EL (cell line): ENCODE measurements at regions not wholly inside any gene's neighbourhood (a gene's known extent, or its start where the extent isn't known, plus 50 kb on each side); places are given as distances from the start of the nearest gene placed in this dataset.
"Not testable (repeated sequence)": the region's sequence is repeated elsewhere in the genome, so short reads cannot be mapped to it uniquely, and the experiment has no call there.

Experiments
- DNase-seq: peaks from one replicate; pipeline ENCODE4 v3.0.0-alpha.2; 2016

DNA sequence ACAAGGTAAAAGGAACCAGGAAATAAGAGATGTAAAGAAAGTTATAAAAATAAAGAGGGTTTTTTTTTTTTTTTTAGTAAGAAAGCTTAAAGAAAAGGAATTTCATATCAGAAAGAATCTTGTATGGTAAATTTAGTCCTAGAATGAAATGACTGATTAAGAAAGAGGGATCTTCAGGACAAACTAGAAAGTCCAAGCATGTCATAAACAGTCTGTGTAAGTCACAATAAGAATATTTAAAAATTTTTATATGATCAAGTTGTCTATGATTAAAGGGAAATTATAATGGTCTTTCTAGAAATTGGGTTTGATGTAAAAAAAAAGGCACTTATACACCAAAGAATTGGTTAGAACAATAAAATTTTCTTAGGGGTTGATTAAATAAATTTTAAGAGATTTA is 289.5 kb downstream of the XPNPEP1 start:
- DNase-seq = no peak

DNA sequence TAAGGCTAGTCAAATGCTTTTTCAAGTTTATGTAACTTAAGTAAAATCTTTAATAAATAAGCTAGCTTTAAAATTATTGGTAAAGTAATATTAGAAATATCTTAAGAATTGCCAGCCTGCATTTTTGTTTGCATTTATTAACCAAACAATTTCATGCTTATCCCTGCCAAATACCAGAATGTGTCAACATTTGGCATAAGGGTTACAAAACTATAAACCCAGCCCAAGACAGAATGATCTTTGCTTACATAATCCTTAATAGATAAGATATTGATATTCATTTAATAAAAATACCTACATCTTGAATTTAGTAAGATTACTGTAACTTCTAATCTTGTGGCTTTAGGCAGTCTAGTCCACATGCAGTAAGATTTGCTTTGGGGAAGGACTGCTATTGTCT is 290.3 kb downstream of the XPNPEP1 start:
- DNase-seq = not testable (repeated sequence)

DNA sequence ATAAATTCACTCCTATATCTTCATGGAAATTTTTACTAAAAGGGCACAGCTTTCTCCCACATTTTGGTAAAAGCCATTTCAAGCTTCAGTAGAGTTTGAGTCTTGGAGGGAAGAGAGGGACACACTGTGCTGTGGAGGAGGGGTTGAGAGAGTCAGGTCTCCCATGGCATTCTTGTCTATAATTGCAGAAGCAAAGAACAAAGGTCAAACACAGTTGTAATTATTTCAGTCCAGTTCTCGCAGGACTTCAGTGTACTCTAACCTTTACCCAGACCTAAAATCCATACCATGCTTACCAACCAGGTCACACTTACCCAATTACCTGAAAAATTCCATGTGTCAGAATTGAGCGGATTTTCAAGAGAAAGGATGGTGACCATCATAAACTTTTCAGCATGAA is 298.4 kb downstream of the XPNPEP1 start:
- no peak for DNase-seq

DNA sequence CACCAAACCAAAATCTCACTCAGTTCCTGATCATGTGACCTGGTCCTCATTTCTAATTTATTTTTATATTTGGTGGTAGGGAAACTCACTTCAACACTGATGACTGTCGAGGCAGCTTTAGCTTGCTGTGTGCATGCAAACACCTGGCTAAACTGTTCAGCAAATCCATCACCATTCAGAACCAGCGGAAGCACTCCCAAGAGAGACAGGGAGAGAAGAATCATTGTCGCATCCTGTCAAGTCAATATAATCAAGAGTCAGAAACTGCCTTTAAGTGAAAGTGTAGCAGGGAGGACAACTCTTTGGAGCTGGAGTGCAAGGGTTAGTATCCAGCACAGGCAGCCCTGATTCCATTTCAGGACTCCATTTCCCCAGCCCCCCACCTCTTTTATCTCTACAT is 300.7 kb downstream of the XPNPEP1 start:
- DNase-seq = no peak

DNA sequence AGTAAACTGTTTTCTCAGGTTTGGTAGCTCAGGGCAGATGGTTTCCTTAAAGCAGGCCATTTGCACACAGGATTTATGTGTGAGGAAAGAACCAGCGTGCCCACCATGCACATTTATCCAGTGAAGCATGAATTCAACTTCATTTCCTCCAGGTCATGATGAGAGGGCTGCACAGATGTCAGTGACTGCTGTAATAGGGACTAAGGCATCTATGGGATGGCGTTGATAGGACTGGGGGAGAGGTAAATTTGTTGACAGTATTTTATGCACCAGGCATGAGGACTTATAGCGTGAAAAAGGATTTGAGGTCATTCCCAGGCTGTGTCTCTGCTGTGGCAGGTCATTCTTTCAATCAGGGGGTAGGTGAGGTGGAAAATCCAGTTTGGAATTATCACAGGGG is 302.9 kb downstream of the XPNPEP1 start:
- no peak for DNase-seq

DNA sequence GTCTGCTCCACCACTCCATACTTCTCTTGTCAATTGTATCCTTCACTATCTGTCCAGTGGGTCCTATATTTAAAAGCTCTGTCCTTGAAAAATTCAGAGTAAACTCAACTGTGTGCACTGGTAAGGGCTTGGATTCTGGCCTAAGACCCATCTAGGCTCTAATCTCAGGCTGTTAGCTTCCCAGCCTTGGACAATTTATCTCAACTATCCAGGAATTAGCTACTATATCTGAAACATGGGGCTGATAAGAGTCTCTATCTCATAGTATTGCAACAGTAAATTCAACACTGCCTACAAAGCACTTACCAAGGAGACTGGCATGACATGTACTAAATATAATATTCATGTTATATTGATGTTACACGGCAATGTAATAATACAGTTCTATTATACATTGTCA is 303.4 kb downstream of the XPNPEP1 start:
- no peak for DNase-seq

DNA sequence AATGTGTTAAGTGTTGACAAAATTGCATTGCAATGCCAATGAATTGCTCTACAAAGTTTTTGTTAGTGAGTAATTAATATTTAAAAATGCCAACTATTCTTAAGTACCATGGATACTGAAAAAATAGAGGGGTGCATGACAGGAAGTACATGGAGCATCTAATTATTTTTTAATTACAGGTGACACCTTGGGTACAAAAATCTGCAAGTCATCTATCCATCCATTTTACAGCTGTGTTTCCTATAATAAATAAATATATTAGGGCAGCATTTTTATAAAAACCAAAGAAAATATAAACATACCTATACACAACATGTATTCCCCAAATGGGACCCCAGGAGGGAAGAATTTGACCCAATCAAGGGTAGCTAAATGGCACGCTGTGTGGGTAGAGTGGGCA is 304.6 kb downstream of the XPNPEP1 start:
- no peak for DNase-seq

DNA sequence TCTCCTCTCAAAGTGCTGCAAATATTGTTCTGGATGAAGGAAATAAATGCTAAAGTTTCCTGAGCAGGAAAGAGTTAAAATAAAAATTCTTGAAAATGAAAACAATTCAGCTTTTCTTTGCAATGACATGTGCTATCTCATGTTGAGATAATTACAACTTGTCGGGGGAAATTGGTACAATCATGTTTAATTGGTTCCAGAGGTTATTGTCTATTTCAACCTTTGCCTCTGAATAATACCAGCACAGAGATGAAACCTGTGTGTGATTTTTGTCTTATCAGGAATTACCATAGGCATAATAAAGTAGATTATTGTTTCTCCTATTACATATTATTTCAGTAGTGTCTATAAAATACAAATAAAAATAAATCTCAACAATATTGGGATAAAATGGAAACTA is 305.0 kb downstream of the XPNPEP1 start:
- DNase-seq = no peak

DNA sequence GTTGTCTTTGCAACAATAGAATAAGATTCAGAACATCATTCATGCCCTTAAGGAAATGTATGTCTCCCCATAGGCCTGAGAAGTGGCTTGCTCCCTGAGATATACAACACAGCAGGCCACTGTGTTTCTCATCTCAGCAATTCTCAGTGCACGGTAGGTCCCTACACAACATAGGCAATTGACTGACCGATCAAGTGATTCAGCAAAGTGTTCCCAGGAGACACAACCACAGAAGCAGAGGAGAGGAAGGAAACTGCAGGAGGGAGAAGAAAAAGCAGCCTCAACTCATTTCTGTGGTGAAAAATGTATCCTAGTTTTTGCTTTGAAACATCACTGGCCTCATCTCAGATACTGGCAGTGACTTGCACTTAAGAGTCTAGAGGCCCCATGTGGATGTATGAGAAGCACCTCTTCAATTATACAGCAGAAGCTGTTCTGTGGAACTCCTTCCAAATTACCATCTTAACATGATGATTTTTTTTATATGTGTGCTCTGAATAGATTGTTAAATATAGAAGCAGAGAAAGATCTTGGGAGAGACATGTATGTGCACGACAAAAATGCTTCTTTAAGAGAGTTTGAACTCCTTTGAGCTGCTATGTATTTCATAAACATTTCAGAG is 306.8 kb downstream of the XPNPEP1 start:
- DNase-seq = no peak

DNA sequence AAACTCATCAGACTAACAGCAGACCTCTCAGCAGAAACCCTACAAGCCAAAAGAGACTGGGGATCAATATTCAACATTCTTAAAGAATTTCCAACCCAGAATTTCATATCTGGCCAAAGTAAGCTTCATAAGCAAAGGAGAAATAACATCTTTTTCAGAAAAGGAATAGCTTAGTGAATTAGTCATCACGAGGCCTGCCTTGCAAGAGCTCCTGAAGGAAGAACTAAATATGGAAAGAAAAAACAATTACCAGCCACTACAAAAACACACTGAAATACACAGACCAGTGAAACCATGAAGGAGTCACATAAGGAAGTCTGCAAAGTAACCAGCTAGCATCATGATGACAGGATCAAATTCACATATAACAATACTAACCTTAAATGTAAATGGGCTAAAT is 328.0 kb downstream of the XPNPEP1 start:
- DNase-seq = peak; percentile 48

DNA sequence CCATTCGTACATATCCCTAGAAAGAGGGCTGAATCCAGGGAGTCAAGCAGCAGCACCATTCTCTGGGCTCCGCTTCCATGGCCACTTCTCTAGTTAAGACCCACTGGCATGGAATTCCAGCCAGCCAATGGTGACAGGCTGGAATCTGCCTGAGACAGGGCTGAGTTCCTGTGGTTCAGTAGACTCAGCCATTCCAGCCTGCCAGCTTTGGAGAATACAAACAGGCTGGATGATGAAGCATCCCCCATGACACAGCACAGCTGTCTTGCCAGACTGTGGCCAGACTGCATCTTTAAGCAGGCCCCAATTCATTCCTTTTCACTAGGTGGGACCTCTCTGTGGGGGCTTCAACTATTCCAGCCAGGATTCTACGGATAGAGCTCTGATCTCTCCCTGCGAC is 329.6 kb downstream of the XPNPEP1 start:
- DNase-seq = peak; percentile 61

DNA sequence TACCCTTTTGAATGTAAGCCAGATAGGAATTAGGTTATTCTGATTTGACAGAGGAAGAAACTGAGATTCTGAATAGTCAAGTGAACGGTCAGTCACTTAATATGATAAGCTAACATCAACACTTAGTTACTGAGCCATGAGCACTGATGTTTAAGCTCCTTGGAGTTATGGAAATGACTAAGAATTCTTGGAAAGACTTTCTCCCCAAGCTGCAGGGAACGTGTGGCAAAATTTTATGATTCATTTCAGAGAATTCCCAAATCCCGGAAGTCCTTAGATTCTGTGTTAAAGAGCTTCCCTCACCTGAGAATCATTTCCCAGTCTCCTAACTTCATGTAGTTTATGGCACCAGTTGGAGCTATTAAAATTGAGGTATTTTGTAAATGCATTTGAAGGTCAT is 330.9 kb downstream of the XPNPEP1 start:
- DNase-seq = peak; percentile 55

DNA sequence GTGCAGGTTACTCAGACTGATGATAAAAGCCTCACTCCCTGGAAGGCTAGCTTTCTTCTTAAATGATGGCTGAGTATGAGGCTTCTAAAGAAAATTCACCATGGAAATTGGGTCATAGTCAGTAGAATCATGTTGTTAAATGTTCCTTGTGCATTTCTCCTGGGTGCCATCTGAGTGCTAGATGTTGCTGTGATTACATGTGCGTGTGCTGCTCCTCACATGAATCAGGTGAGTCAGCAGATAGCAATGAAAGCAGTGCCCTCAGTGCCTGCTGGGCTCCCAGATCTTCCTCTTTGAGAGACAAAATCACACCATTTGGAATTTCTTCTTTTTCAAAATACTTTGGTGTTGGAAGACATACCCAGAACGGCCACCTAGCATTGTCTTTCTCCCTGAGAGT is 331.7 kb downstream of the XPNPEP1 start:
- DNase-seq = peak; percentile 63

DNA sequence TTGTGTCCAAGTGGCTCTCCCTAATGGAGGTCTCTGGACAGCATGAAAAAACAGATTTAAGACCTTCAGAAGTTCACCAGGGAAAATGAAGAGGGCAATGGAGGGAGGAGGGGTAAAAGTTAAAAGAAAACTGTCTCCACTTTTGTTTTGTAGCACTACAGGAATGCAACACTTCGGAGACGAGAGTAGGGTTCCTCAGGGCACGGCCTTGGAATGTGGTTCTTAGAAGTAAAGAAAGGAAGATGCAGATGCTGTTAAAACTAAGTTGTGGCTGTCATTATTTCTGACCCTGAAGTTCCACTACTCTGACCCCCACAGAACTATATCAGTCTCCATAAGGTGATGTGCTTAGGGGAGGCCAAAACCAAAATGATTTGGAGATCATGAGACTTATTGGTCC is 335.1 kb downstream of the XPNPEP1 start:
- DNase-seq = no peak

DNA sequence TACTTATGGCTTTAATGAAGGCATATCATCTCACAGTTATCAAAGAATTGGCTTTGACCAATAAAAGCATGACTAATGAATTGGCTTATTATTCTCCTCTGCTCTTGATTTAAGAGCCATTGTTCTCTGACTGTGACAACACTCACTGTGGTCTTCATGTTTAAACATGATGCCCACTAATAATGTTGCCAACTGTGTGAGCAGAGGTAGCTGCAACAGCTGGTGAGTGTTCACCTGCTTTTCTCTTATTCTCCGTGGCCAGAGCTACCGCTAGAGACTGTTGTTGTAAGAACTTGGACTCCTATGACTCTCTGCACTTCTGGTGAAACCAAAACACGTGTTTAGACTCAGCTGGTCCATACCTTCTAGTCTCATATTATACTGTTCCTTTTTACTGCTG is 335.9 kb downstream of the XPNPEP1 start:
- DNase-seq = no peak

DNA sequence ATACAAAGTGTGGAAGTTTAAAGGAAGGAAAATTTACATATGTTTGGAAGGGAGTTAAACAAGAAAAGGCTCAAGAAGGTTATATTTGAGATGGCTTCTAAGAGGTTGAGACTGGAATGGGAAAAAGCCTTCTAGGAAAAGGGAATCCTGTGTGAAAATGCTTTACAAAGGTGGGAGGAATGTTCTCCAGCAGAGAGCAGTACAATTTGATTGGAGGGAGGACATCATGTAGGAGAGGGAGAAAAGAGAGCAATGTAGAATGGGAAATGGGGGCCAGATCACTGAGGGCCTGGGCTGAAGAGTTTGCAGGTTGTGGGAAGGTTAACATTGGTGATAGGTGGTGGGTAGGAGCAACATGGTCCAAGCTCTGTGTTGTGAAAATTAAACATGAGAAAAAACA is 366.9 kb downstream of the XPNPEP1 start:
- no peak for DNase-seq

DNA sequence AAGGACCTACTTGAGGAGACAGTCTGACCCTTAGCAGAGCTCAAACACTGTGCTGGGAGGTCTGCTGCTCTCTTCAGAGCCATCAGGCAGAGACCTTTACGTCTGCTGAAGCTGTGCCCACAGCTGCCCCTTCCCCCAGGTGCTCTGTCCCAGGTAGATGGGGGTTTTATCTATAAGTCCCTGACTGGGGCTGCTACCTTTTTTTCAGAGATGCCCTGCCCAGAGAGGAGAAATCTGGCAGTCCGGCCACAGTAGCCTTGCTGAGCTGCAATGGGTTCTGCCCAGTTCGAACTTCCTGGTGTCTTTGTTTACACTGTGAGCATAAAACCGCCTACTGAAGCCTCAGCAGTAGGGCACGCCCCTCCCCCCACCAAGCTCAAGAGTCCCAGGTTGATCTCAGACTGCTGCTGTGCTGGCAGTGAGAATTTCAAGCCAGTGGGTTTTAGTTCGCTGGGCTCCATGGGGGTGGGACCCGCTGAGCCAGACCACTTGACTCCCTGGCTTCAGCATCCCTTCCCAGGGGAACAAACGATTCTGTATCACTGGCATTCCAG is 381.2 kb downstream of the XPNPEP1 start:
- not testable (repeated sequence) for DNase-seq

DNA sequence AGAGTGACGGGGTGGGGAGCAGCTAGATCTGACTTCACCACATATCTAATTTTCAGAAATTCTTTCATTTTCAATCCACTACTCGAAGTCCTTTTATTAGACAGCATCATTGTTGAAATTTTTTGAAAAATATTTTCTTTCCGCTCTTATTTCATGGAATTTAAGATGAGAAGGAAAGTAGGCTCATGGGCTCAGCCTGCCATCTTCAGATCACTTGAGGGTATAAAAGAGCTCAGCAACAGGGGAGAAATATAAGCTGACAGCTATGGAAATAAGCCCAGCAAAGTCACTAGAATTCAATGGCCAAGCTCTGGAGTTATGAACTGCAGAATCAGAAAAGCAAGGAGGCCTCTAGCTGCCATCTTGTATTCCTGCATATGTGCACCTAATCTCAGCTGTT is 389.1 kb downstream of the XPNPEP1 start:
- DNase-seq = no peak

DNA sequence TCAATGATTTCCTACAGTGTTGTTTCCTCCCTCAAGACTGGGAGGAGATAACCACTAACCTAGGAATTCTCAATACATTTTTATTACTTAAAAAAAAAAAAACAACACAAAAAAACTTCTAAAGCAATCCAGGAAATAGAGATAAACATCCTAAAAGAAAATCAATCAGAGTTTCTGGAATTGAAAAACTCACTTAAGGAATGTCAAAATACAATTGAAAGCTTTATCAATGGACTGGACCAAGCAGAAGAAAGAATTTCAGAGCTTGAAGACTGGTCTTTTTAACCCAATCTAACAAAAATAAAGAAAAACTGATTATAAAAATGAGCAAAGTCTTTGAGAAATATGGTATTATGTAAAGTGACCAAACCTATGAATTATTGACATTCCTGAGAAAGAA is 394.1 kb downstream of the XPNPEP1 start:
- no peak for DNase-seq

DNA sequence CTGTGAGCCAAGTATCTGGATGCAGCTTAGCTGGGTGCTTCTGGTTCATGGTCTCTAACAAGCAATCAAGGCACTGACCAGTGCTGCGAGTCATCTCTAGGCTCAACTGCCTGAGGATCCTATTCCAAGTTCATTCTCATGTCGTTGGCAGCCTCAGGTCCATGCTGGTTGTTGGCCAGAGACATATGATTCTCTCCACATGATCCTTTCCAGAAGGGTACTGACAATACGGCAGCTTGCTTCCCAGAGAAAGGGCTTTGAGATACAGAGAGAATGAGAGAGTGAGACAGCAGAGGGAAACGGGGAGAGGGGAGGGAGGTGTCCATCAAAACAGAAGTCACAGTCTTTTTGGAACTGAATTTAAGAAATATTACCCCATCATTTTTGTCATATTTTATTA is 405.6 kb downstream of the XPNPEP1 start:
- no peak for DNase-seq

DNA sequence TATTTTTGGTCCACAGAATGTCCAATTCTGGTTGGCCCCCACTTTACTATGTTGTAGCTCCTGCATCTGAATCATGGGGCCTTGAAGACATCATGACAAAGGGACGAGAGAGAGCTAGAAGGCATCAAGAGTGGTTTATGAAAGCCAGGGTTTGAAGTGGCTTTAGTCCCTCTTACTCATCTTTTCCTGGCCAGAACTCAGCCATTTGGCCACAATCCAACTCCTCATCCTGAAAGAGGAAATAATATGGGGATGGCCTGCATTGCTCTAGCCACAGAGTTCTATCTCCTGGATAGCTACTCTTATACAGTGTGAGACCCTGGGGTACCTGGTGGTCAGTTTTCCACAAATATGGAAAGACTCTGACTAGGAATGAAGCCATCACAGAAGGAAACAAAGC is 418.9 kb downstream of the XPNPEP1 start:
- peak; percentile 49 for DNase-seq

DNA sequence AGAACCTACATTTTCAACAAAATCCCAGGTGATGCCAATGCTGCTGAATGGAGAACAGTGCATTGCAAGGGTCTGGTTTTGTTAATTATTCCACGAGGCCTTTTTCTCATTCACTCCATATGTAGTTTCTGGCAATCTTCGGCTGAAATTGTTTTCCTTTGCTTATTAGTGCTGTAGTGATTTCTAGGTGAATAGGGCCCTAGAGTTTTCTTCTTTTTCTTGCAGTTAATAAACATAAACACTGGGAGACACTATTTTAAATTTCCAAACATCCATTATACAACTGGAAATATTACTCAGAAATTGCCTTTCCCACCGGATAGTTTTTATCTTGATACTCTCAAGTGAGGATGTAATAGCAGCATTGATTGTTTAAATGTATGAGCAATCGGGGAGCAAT is 435.6 kb downstream of the XPNPEP1 start:
- DNase-seq = no peak

DNA sequence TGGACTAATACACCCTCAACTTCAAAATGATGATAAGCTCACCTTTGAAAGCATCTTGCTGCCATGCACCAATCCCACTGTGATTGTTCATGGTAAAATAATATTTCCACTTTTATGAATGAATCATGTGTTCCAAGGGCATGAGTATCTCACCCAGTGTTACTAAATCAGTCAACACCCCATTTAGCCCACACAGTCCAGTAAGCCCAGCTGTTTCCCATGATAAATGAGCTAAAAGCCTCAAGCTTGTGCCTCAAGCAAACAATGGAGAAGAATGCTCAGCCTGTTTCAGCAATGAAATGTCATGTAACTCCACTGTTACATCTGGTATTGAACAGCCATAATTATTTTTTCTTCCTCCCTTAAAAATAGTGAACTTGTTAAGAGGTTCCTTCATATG is 442.5 kb downstream of the XPNPEP1 start:
- DNase-seq = no peak

DNA sequence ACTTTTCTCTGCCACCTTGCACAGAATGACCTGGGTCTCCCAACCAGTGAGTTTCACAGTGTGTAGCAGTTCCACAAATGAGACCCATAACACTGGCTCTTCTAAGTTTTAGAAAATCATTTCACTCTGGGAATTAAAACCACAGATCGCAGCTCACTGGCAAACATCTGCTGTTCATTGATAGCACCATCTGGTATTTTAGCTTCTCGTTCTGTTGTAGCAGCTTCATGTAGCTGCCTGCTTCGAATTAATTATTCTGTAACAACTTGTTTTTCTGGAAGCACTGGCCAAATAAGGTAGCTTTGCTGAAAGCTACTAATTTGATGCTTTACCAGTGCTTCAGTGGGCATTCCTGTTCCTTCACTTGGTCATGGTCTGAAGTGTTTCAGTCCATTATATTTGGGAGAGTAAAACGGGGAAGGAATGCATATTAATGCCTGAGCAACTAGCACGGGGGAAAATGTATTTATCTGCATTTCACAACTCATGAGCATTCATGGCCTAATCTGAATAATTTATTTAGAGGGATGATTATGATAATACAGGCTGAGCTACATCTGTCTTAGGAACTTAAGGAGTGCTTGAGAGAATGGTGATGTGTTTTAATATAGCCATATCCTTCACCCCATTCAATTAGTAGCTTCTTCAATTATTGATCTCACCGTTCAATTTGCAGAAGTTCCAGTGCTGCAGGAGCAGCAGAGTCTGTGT is 447.4 kb downstream of the XPNPEP1 start:
- no peak for DNase-seq

DNA sequence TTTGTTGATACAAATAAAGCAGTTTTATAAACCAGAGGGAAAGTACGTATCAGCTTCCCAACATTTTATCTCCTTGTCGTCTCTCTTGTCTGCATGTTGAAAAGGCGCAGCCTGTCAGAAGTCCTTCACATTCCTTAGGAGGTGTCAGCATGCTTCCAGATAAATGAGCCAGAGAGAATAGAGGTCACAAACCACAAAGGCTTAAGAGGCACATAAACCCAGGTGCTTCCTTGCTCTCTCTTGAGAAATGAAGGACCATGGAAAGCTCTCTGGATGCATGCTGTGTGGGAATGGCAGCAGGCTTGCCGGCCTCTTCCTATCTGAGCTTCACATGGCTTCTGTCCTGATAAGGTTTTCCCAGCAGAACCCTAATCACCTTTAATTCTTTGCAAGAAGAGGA is 448.5 kb downstream of the XPNPEP1 start:
- no peak for DNase-seq
